ENCODE measurements at regions not wholly inside any gene's neighbourhood (a gene's known extent, or its start where the extent isn't known, plus 50 kb on each side); places are given as distances from the start of the nearest gene placed in this dataset.

GRCh38 chr6:169956580-169956979 lies 205.2 kb downstream of the ERMARD start:
- TF ChIP-seq CTCF (IDR thresholded peaks at IDR 0.05): no peak
- no peak for TF ChIP-seq POLR2A (IDR thresholded peaks at IDR 0.05)
